Posterior vena cava (tissue), 2 donors: ENCODE measurements at regions not wholly inside any gene's neighbourhood (a gene's known extent, or its start where the extent isn't known, plus 50 kb on each side); places are given as distances from the start of the nearest gene placed in this dataset.
"Not testable (repeated sequence)": the region's sequence is repeated elsewhere in the genome, so short reads cannot be mapped to it uniquely, and the experiment has no call there.

Experiments
- DNase-seq: peaks from one replicate; pipeline ENCODE4 v3.0.0-alpha.2; 2020; ENCODE audit warnings: low spot score
- intact Hi-C, 2 donors: fragments of 100-400 bp; cut with DNase I; formaldehyde crosslinking; loops; one replicate each; pipeline versions ENCODE4 v1.14.1 to v1.14.2; 2022 to 2023
- donor health status: DM: yes; HTN: yes; CAD: no.
- donor health status: DM: yes; HTN: yes; CAD: no.

- no peak for DNase-seq
- intact Hi-C loops, result no loop called here
These were observed 123.7 kb downstream of the COX18 start for GRCh38 chr4:72945719-72946336.

GRCh38 chr4:72942565-72942964 is 127.0 kb downstream of the COX18 start:
- intact Hi-C loops, result no loop called here
- DNase-seq, result no peak

- no peak for DNase-seq
- intact Hi-C loops, result no loop called here
These were observed 131.0 kb downstream of the COX18 start for GRCh38 chr4:72938516-72938915.

- DNase-seq, result no peak
These were observed 134.1 kb downstream of the COX18 start for GRCh38 chr4:72935462-72935861.

GRCh38 chr4:72933029-72933428 is 136.5 kb downstream of the COX18 start:
- DNase-seq, result no peak
- intact Hi-C loops, result no loop called here

More at GRCh38 chr4:72935462-72935861, 134.1 kb downstream of the COX18 start:
- intact Hi-C loops, result no loop called here

- intact Hi-C loops, result no loop called here
- no peak for DNase-seq
These were observed 138.2 kb downstream of the COX18 start for GRCh38 chr4:72931346-72931745.

- intact Hi-C loops, DNase-seq: not testable (repeated sequence)
These were observed 139.8 kb downstream of the COX18 start for GRCh38 chr4:72929596-72930274.

- intact Hi-C loops, result no loop called here
- no peak for DNase-seq
These were observed 144.7 kb downstream of the COX18 start for GRCh38 chr4:72924814-72925213.

- intact Hi-C loops, result no loop called here
- DNase-seq, result no peak
These were observed 149.6 kb downstream of the COX18 start for GRCh38 chr4:72919937-72920336.

- intact Hi-C loops, result no loop called here
- DNase-seq, result no peak
These were observed 150.1 kb downstream of the COX18 start for GRCh38 chr4:72919464-72919863.

- no peak for DNase-seq
- intact Hi-C loops, result no loop called here
These were observed 151.2 kb downstream of the COX18 start for GRCh38 chr4:72918362-72918761.

- intact Hi-C loops, result no loop called here
- no peak for DNase-seq
These were observed 158.2 kb downstream of the COX18 start for GRCh38 chr4:72911316-72911715.

GRCh38 chr4:72909461-72909860 is 160.1 kb downstream of the COX18 start:
- intact Hi-C loops, result no loop called here
- DNase-seq, result no peak

- DNase-seq, result no peak
- intact Hi-C loops, result no loop called here
These were observed 167.2 kb downstream of the COX18 start for GRCh38 chr4:72902354-72902753.

GRCh38 chr4:72901553-72901952 is 168.0 kb downstream of the COX18 start:
- intact Hi-C loops, result no loop called here
- no peak for DNase-seq

GRCh38 chr4:72900952-72901351 is 168.6 kb downstream of the COX18 start:
- no peak for DNase-seq
- intact Hi-C loops, result no loop called here

- intact Hi-C loops, result no loop called here
- no peak for DNase-seq
These were observed 169.9 kb downstream of the COX18 start for GRCh38 chr4:72899621-72900020.

GRCh38 chr4:72899214-72899613 is 170.3 kb downstream of the COX18 start:
- intact Hi-C loops, result no loop called here

GRCh38 chr4:72896515-72896914 is 173.0 kb downstream of the COX18 start:
- no peak for DNase-seq
- intact Hi-C loops, result no loop called here

More at GRCh38 chr4:72899214-72899613, 170.3 kb downstream of the COX18 start:
- no peak for DNase-seq

GRCh38 chr4:72895408-72895807 is 174.1 kb downstream of the COX18 start:
- DNase-seq, result no peak
- intact Hi-C loops, result no loop called here

- no peak for DNase-seq
These were observed 176.0 kb downstream of the COX18 start for GRCh38 chr4:72893354-72894066.

More at GRCh38 chr4:72893354-72894066, 176.0 kb downstream of the COX18 start:
- intact Hi-C loops, result no loop called here
